GM19240 (cell line): ENCODE measurements at regions not wholly inside any gene's neighbourhood (a gene's known extent, or its start where the extent isn't known, plus 50 kb on each side); places are given as distances from the start of the nearest gene placed in this dataset.

Source experiments
- DNase-seq: peaks from one replicate; pipeline ENCODE4 v3.0.0; 2011; ENCODE audit warnings: low spot score; ENCODE audit not compliant: insufficient read length

- DNase-seq = no peak
Measured at GRCh38 chr2:196344397-196344796, 173.0 kb upstream of the STK17B start.

DNA sequence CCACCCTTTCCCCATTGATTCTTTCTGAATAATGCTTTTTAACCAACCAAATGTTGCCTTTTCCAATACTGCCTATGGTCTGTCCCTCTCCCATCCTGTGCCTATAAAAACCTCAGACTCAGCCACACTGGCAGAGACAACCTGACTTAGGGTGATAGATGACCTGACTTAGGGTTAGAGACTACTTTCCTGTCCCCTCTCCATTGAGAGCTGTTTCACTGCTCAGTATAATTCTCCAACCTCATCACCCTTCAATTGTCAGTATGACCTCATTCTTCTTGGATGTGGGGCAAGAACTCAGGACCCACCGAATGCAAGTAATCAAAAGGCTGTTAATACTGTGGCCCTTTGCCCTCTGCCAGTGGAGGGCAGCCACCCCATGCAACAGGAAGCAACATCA lies 182.3 kb upstream of the STK17B start:
- DNase-seq = no peak

DNA sequence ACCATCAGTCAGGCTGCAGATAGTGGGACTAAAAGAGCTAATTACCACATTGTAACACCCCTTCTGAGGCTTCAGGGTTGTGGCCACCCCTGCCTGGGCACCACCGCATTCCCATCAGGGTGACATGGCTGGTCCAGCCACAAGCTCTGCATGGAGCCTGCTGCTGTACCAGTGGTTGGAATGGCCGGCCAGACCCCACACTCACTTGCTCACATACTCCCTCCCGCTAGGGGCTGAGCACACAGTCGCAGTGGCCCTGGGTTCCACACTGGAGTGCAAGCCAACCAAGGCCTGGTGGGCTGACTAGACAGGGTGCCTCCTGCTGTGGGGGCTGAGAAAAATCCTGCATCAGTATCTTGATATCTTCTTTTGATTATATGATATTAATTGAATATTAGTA lies 182.8 kb upstream of the STK17B start:
- DNase-seq = no peak

DNA sequence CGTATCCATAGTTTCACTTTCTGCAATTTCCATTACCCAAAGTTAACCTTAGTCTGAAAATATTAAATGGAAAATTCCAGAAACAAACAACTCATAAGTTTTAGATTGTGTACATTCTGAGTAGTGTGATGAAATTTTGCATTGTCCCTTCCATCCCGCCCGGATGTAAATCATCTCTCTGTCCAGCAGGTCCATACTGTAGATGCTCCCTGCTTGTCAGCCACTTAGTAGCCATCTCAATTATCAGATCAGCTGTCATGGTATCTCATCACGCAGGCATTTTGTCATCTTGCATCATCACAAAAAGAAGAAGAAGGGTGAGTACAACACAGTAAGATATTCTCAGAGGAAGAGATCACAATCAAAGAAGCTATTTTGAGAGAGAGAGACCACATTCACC lies 185.0 kb upstream of the STK17B start:
- no peak for DNase-seq

DNA sequence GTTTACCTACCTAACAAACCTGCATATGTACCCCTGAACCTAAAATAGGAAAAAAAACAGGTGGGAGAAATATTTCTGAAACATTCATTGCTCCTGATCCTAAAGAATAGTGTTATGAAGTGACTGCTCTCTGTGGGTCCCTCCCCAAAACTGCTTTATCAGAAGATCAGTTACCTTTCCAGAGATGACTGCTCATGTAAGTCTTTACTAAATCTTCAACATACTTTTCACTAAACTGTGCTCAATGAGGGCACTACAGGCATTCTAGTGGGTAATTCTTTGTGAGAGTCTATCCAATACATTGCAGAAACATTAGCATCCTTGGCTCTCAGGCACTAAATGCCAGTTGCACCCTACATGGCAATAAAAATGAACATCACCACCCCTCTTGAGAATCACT lies 189.3 kb upstream of the STK17B start:
- no peak for DNase-seq

- DNase-seq = no peak
Measured at GRCh38 chr2:196361606-196362326, 190.4 kb upstream of the STK17B start.

- no peak for DNase-seq
Measured at GRCh38 chr2:196362973-196363549, 191.7 kb upstream of the STK17B start.

DNA sequence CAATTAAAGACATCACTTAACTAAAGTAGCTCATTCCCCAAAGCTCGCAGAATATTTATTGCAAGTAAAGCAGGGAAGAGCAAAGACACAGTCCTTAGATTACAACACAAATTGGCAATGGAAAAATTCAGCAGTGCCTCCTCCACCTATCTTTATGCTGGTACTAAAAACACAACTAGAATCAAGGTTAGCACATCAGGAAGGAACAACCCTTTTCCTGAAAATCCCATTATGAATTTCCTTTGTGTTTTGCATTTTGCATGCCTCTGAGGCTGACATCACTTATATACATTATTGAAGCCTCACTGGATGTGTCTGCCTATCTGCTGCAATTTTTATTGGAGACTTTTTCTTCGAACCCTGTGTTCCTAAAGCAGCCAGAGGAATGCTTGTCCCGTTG lies 193.8 kb upstream of the STK17B start:
- DNase-seq = no peak

- DNase-seq = no peak
Measured at GRCh38 chr2:196365923-196366322, 194.5 kb upstream of the STK17B start.

DNA sequence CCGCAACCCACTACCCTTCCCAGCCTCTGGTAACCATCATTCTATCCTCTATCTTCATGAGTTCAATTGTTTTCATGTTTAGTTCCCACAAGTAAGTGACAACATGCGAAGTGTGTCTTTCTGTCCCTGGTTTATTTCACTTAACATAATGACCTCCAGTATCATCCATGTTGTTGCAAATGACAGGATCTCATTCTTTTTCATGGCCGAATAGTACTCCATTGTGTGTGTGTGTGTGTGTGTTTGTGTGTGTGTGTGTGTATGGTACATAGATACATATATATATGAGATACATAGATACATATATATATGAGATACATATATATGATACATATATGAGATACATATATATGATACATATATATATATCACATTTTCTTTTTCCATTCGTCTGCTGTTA lies 196.3 kb upstream of the STK17B start:
- no peak for DNase-seq

- no peak for DNase-seq
Measured at GRCh38 chr2:196368546-196369225, 197.3 kb upstream of the STK17B start.

DNA sequence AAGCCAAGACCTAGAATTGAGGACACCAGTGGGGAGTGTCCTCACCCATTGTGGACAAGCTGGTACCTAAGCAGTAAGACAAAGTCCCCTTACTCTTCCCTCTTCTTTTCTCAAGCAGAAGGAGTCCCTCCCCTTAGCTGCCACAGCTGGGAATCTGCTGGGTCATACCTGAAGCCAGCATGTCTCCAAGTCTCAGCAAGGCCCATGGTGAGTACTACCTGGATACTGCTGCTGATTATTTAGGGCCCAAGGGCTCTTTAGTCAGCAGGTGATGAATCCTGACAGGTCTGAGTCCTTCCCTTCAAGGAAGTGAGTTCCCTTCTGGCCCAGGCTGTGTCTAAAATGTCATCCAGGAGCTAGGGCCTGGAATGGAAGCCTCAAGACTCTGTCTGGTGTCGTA lies 198.6 kb upstream of the STK17B start:
- DNase-seq = no peak

DNA sequence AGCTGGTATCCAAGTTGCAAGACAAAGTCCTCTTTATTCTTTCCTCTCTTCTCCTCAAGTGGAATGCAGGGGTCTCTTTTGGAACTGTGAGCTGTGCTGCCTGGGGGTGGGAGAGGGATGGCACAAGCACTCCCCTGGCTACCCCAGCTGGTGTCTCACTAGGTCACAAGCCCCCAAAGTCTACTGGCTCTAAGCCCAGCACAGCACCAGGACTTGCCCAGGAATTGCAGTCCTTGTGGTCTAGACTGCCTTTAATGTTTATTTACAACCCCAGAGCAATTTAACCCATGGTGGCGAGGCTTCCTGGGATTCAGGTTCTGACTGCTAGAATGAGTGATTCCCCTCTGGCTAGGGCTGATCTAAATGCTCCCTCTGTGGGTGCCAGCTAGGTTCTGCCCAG lies 199.0 kb upstream of the STK17B start:
- no peak for DNase-seq

- DNase-seq = no peak
Measured at GRCh38 chr2:196372276-196372809, 201.0 kb upstream of the STK17B start.

GRCh38 chr2:196372811-196373664 lies 201.7 kb upstream of the STK17B start:
- no peak for DNase-seq

DNA sequence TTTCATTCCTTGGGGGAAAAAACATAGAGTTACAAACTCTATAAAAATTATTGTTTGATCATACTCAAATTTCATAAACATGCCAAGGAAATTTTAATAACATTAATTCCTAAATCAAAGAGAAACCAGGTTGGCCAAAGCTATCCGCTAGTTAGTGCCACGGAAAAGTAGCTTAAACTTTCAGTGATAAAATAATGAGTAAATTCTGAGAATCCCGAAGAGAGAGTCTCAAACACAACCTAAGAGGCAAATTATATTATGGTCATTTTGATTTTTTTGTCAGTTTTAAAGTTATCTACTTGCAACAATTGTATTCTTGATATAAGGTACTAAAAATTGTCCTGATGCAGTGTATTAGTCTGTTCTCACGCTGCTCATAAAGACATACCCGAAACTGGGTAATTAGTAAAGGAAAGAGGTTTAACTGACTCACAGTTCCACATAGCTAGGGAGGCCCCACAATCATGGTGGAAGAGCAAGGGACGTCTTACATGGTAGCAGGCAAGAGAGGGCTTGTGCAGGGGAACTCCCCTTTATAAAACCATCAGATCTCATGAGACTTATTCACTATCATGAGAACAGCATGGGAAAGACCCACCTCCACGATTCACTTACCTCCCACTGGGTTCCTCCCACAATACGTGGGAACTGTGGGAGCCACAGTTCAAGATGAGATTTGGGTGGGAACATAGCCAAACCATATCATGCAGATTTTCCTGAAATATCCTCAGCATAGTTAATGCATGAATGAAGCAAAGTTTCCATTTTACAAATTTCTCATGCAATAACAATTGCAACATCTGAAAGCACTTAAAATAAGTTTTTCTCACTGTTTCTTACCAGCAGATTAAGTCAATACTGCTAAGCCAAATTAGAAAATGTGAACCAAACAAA lies 205.9 kb upstream of the STK17B start:
- DNase-seq = no peak

DNA sequence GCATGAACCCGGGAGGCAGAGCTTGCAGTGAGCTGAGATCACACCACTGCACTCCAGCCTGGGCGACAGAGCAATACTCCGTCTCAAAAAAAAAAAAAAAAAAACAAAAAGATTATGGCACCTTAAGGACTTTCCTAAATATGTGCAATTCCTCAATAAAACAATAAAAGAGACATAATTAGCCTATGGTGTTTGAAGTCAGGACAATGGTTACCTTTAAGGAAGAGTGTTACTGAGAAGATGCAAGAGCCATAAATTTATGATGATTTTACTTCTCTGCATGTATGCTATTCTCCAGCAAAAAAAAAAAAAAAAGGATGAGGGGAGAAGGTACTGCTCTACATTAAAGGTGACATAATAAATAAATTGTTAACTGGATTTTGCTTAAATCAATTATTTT lies 208.2 kb upstream of the STK17B start:
- DNase-seq = no peak

DNA sequence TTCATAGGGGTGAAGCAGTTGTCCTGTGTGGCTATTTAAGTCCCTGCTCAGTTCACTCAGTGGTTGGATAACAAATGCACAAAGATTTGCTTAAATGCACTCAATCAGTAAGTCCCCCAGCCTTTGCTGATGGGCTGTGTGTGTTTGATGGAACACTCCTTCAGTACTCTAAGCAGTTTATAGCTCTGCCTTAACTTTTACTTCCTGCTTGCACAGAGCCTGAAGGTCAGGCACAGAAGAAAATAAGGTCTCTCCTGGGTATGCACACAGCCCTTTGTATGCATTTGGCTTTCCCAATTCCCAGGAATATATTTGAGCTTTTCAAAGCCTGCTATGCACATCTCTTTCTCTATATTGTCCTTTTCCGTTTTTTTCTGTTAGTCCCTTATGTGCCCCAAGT lies 208.7 kb upstream of the STK17B start:
- no peak for DNase-seq

DNA sequence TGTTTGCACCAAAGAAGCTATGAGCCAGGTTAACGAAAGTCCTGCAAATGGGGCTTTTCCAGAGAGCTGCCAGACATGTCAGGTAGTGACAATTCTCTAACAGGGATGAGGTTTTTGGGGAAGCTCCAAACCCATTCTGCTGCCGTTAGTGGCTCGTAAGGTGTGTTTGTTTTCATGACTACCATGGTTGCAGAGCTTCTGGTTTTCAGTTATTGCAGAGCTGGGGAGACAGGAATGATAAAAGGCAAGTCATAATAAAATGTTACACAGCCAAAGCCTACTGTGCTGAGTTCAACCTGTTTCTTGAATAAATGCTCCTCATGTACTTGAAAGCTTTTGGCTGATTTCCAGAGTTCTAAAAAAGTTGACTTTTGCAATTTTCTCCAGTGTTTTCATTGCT lies 209.2 kb upstream of the STK17B start:
- no peak for DNase-seq

GRCh38 chr2:196381464-196381863 lies 210.1 kb upstream of the STK17B start:
- no peak for DNase-seq

GRCh38 chr2:196383799-196384198 lies 212.4 kb upstream of the STK17B start:
- no peak for DNase-seq
